ENCODE measurements at regions not wholly inside any gene's neighbourhood (a gene's known extent, or its start where the extent isn't known, plus 50 kb on each side); places are given as distances from the start of the nearest gene placed in this dataset.

DNA sequence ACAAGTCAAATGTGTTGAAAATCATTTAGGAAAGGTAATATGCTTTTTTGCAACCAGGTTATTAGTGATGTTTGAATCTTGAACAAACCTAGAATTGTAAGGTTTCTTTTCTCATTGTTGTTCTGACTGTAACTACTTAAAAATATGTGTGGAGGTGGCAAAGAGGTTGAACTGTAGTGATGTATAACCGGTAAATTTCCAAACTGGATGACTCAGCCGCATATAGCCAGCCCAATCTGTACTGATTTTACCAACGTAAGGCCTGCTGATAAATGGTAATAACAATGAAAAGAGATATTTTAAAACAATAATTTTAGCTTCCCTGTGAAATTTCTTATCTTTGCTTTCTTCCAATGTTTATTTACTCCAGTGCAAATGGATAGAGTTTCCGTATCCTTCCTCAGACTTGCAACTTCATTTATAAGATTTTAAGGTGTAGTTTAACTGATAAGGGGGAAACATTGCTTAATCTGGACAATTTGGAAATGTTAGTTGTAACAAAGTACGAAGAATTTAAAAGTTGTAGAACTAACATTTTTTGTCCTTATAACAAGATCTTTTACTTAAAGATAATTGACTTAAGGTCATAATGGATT is 1170.4 kb upstream of the ZEB2 start:
- Histone ChIP-seq H2BK15ac (ENCODE audit: low read depth, poor library complexity, severe bottlenecking) (no peak overlapping the region), H3K4me1 (ENCODE audit: control insufficient read depth, insufficient read depth, low read depth, low read length) (no peaks in the 10 kb centered on the region), H3K9me3 (ENCODE audit: control insufficient read depth, low read length) (no peaks in the 10 kb centered on the region), H3K36me3 (ENCODE audit: control insufficient read depth in 1 of 2, insufficient read depth in 2 of 2, low read depth in 1 of 2, low read length in 2 of 2) (no peaks in the 10 kb centered on the region), H3K14ac (ENCODE audit: low read length in 2 of 2) (no peak overlapping the region), H3K27me3 (ENCODE audit: control insufficient read depth in 1 of 2, insufficient read depth in 1 of 2, low read length in 2 of 2) (no peaks in the 10 kb centered on the region), H4K91ac (ENCODE audit: low read length) (no peak overlapping the region), H3K23ac (ENCODE audit: low read length in 2 of 2) (no peak overlapping the region), H3K4me3 (ENCODE audit: insufficient read depth in 1 of 2, low read depth in 1 of 2, low read length in 2 of 2) (no peak overlapping the region), H2AFZ (ENCODE audit: low read depth, low read length) (no peak overlapping the region), H3K27ac (ENCODE audit: low read length, poor library complexity, severe bottlenecking) (no peak overlapping the region), H3K4me2 (ENCODE audit: low read length, poor library complexity, severe bottlenecking) (no peak overlapping the region), H2AK5ac (ENCODE audit: low read length, severe bottlenecking) (no peak overlapping the region), H3K9ac (ENCODE audit: low read length) (no peak overlapping the region), H4K8ac (ENCODE audit: low read length) (no peak overlapping the region), H2BK120ac (ENCODE audit: low read depth, low read length) (no peak overlapping the region), H3K18ac (ENCODE audit: low read depth in 1 of 2, low read length in 2 of 2) (no peak overlapping the region), H3K79me1 (replicated peaks; ENCODE audit: low read length, poor library complexity, severe bottlenecking) (no peaks in the 10 kb centered on the region), H2BK5ac (ENCODE audit: low read depth, low read length, poor library complexity, severe bottlenecking) (no peak overlapping the region), H3K4ac (ENCODE audit: low read depth in 1 of 2, low read length in 2 of 2) (no peak overlapping the region), H2BK12ac (ENCODE audit: low read length in 2 of 2) (no peak overlapping the region)
- no peak for DNase-seq
- WGBS, result no CpG with 5 or more reads among the region's 5 CpGs

GRCh38 chr2:145689277-145689676 is 1169.4 kb upstream of the ZEB2 start:
- H4K8ac ChIP-seq (ENCODE audit: low read length), result no peak overlapping the region
- 93% methylated on average over 2 of the region's 2 CpGs for WGBS
- H2BK120ac ChIP-seq (ENCODE audit: low read depth, low read length), result no peak overlapping the region
- no peaks in the 10 kb centered on the region for H3K4me1 ChIP-seq (ENCODE audit: control insufficient read depth, insufficient read depth, low read depth, low read length)
- H3K27me3 ChIP-seq (ENCODE audit: control insufficient read depth in 1 of 2, insufficient read depth in 1 of 2, low read length in 2 of 2), result no peaks in the 10 kb centered on the region
- H3K4ac ChIP-seq (ENCODE audit: low read depth in 1 of 2, low read length in 2 of 2), result no peak overlapping the region
- no peak overlapping the region for H3K14ac ChIP-seq (ENCODE audit: low read length in 2 of 2)
- H2BK5ac ChIP-seq (ENCODE audit: low read depth, low read length, poor library complexity, severe bottlenecking), result no peak overlapping the region
- no peak overlapping the region for H3K4me3 ChIP-seq (ENCODE audit: insufficient read depth in 1 of 2, low read depth in 1 of 2, low read length in 2 of 2)
- H2AFZ ChIP-seq (ENCODE audit: low read depth, low read length), result no peak overlapping the region
- no peak overlapping the region for H4K91ac ChIP-seq (ENCODE audit: low read length)
- DNase-seq, result no peak
- no peak overlapping the region for H3K9ac ChIP-seq (ENCODE audit: low read length)
- H3K18ac ChIP-seq (ENCODE audit: low read depth in 1 of 2, low read length in 2 of 2), result no peak overlapping the region
- H3K36me3 ChIP-seq (ENCODE audit: control insufficient read depth in 1 of 2, insufficient read depth in 2 of 2, low read depth in 1 of 2, low read length in 2 of 2), result no peaks in the 10 kb centered on the region
- H3K4me2 ChIP-seq (ENCODE audit: low read length, poor library complexity, severe bottlenecking), result no peak overlapping the region
- no peak overlapping the region for H2BK12ac ChIP-seq (ENCODE audit: low read length in 2 of 2)
- no peak overlapping the region for H3K27ac ChIP-seq (ENCODE audit: low read length, poor library complexity, severe bottlenecking)
- no peak overlapping the region for H3K23ac ChIP-seq (ENCODE audit: low read length in 2 of 2)
- no peak overlapping the region for H2BK15ac ChIP-seq (ENCODE audit: low read depth, poor library complexity, severe bottlenecking)
- no peaks in the 10 kb centered on the region for H3K79me1 ChIP-seq (replicated peaks; ENCODE audit: low read length, poor library complexity, severe bottlenecking)
- no peak overlapping the region for H2AK5ac ChIP-seq (ENCODE audit: low read length, severe bottlenecking)
- H3K9me3 ChIP-seq (ENCODE audit: control insufficient read depth, low read length), result no peaks in the 10 kb centered on the region

- H2BK120ac ChIP-seq (ENCODE audit: low read depth, low read length), result no peak overlapping the region
- no peak overlapping the region for H3K4me3 ChIP-seq (ENCODE audit: insufficient read depth in 1 of 2, low read depth in 1 of 2, low read length in 2 of 2)
- H3K14ac ChIP-seq (ENCODE audit: low read length in 2 of 2), result no peak overlapping the region
- H3K9me3 ChIP-seq (ENCODE audit: control insufficient read depth, low read length), result no peaks in the 10 kb centered on the region
- H3K23ac ChIP-seq (ENCODE audit: low read length in 2 of 2), result no peak overlapping the region
- no peak overlapping the region for H3K27ac ChIP-seq (ENCODE audit: low read length, poor library complexity, severe bottlenecking)
- no peak overlapping the region for H3K4me2 ChIP-seq (ENCODE audit: low read length, poor library complexity, severe bottlenecking)
- no peak for DNase-seq
- H2BK15ac ChIP-seq (ENCODE audit: low read depth, poor library complexity, severe bottlenecking), result no peak overlapping the region
- no peak overlapping the region for H2AFZ ChIP-seq (ENCODE audit: low read depth, low read length)
- H2BK5ac ChIP-seq (ENCODE audit: low read depth, low read length, poor library complexity, severe bottlenecking), result no peak overlapping the region
- H3K18ac ChIP-seq (ENCODE audit: low read depth in 1 of 2, low read length in 2 of 2), result no peak overlapping the region
- no peaks in the 10 kb centered on the region for H3K36me3 ChIP-seq (ENCODE audit: control insufficient read depth in 1 of 2, insufficient read depth in 2 of 2, low read depth in 1 of 2, low read length in 2 of 2)
- no peak overlapping the region for H2BK12ac ChIP-seq (ENCODE audit: low read length in 2 of 2)
- no peaks in the 10 kb centered on the region for H3K79me1 ChIP-seq (replicated peaks; ENCODE audit: low read length, poor library complexity, severe bottlenecking)
- H3K4me1 ChIP-seq (ENCODE audit: control insufficient read depth, insufficient read depth, low read depth, low read length), result no peaks in the 10 kb centered on the region
- WGBS, result 58% methylated on average over 2 of the region's 3 CpGs
- no peak overlapping the region for H3K9ac ChIP-seq (ENCODE audit: low read length)
- no peak overlapping the region for H4K91ac ChIP-seq (ENCODE audit: low read length)
- no peak overlapping the region for H2AK5ac ChIP-seq (ENCODE audit: low read length, severe bottlenecking)
- H3K4ac ChIP-seq (ENCODE audit: low read depth in 1 of 2, low read length in 2 of 2), result no peak overlapping the region
- H4K8ac ChIP-seq (ENCODE audit: low read length), result no peak overlapping the region
- H3K27me3 ChIP-seq (ENCODE audit: control insufficient read depth in 1 of 2, insufficient read depth in 1 of 2, low read length in 2 of 2), result no peaks in the 10 kb centered on the region
These were observed 1168.2 kb upstream of the ZEB2 start for GRCh38 chr2:145688156-145688555.

DNA sequence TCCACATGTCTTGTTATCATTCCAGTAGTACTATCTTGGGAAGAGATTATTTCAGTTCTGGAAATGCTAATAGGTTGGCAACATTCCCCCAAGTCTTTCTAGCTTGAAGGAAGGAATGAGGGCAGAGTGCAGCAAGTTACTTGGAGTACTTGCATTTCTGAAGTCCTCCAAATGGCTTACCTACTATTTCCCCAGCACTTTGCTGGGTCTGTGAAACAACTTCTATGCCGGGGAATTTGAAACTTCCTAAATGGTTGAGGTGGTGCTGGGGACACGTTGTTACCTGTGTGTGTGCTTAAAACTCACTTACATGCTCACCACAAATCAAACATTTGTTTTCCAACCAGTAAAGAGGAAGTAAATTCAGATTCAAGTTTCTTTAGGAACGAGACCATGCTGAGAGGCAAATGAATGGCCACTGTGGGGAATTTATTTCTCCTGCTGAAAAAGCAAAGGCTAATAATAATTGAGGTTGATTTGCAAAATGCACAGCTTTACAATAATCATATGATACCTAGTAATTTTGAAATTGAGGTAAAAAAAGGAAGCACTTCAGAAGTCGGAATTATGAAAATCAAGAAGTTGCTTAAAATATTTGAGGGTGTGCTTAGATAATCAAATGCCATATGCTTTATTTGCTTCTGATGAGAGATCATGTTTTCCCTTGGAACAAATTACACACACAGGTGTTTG is 1167.7 kb upstream of the ZEB2 start:
- DNase-seq, result no peak
- Histone ChIP-seq H4K91ac (ENCODE audit: low read length) (no peak overlapping the region), H3K79me1 (replicated peaks; ENCODE audit: low read length, poor library complexity, severe bottlenecking) (no peaks in the 10 kb centered on the region), H2BK15ac (ENCODE audit: low read depth, poor library complexity, severe bottlenecking) (no peak overlapping the region), H3K27ac (ENCODE audit: low read length, poor library complexity, severe bottlenecking) (no peak overlapping the region), H4K8ac (ENCODE audit: low read length) (no peak overlapping the region), H3K4ac (ENCODE audit: low read depth in 1 of 2, low read length in 2 of 2) (no peak overlapping the region), H3K18ac (ENCODE audit: low read depth in 1 of 2, low read length in 2 of 2) (peak overlapping the region in 1 of 2 experiments; percentile 62), H3K9me3 (ENCODE audit: control insufficient read depth, low read length) (no peaks in the 10 kb centered on the region), H3K4me2 (ENCODE audit: low read length, poor library complexity, severe bottlenecking) (no peak overlapping the region), H3K36me3 (ENCODE audit: control insufficient read depth in 1 of 2, insufficient read depth in 2 of 2, low read depth in 1 of 2, low read length in 2 of 2) (no peaks in the 10 kb centered on the region), H3K14ac (ENCODE audit: low read length in 2 of 2) (no peak overlapping the region), H3K27me3 (ENCODE audit: control insufficient read depth in 1 of 2, insufficient read depth in 1 of 2, low read length in 2 of 2) (no peaks in the 10 kb centered on the region), H2AK5ac (ENCODE audit: low read length, severe bottlenecking) (no peak overlapping the region), H3K4me1 (ENCODE audit: control insufficient read depth, insufficient read depth, low read depth, low read length) (no peaks in the 10 kb centered on the region), H3K4me3 (ENCODE audit: insufficient read depth in 1 of 2, low read depth in 1 of 2, low read length in 2 of 2) (no peak overlapping the region), H3K9ac (ENCODE audit: low read length) (no peak overlapping the region), H2BK5ac (ENCODE audit: low read depth, low read length, poor library complexity, severe bottlenecking) (no peak overlapping the region), H3K23ac (ENCODE audit: low read length in 2 of 2) (no peak overlapping the region), H2BK120ac (ENCODE audit: low read depth, low read length) (no peak overlapping the region), H2BK12ac (ENCODE audit: low read length in 2 of 2) (no peak overlapping the region), H2AFZ (ENCODE audit: low read depth, low read length) (no peak overlapping the region)
- WGBS, result 89% methylated on average over 2 of the region's 4 CpGs
